KMS-11 (cell line): ENCODE measurements at regions not wholly inside any gene's neighbourhood (a gene's known extent, or its start where the extent isn't known, plus 50 kb on each side); places are given as distances from the start of the nearest gene placed in this dataset.

ENCODE experiments used
- H2AFZ ChIP-seq: fragments of 200-600 bp; sonication (generic); 2 replicates; pipeline ENCODE4 v1.6.1; 2016; ENCODE audit warnings: antibody characterized with exemption, mixed run types, low read depth
- H3K27ac ChIP-seq: fragments of 200-600 bp; sonication (generic); 2 replicates; pipeline ENCODE4 v1.6.1; 2016; ENCODE audit warnings: mild to moderate bottlenecking, mixed run types
- H3K27me3 ChIP-seq: fragments of 200-600 bp; sonication (generic); 2 replicates; pipeline ENCODE4 v1.6.1; 2017; ENCODE audit warnings: mild to moderate bottlenecking, low read depth, mixed run types, moderate library complexity; ENCODE audit not compliant: insufficient read depth
- H3K36me3 ChIP-seq: fragments of 200-600 bp; sonication (generic); 2 replicates; pipeline ENCODE4 v1.6.1; 2017; ENCODE audit warnings: mild to moderate bottlenecking, mixed run types; ENCODE audit not compliant: insufficient read depth
- H3K4me1 ChIP-seq: fragments of 200-600 bp; sonication (generic); 2 replicates; pipeline ENCODE4 v1.6.1; 2016; ENCODE audit warnings: mild to moderate bottlenecking, low read depth, mixed run types; ENCODE audit not compliant: poor library complexity, severe bottlenecking
- H3K4me2 ChIP-seq: fragments of 200-600 bp; sonication (generic); 2 replicates; pipeline ENCODE4 v1.7.0; 2016; ENCODE audit warnings: mild to moderate bottlenecking, mixed run types
- H3K4me3 ChIP-seq: fragments of 200-600 bp; sonication (generic); IDR thresholded peaks from 2 replicates; pipeline ENCODE4 v1.6.1; 2017; ENCODE audit warnings: low read depth, low read length, mixed read lengths; ENCODE audit not compliant: insufficient read depth
- H3K79me2 ChIP-seq: fragments of 200-600 bp; sonication (generic); 2 replicates; pipeline ENCODE4 v1.6.1; 2016; ENCODE audit warnings: low read depth, mixed run types; ENCODE audit not compliant: insufficient read depth
- H3K9ac ChIP-seq: fragments of 200-600 bp; sonication (generic); 2 replicates; pipeline ENCODE4 v1.6.1; 2016; ENCODE audit warnings: mild to moderate bottlenecking, mixed run types
- H4K20me1 ChIP-seq: fragments of 200-600 bp; sonication (generic); 2 replicates; pipeline ENCODE4 v1.6.1; 2016; ENCODE audit warnings: mild to moderate bottlenecking, mixed run types; ENCODE audit not compliant: insufficient read depth
- CTCF ChIP-seq: fragments of 200-600 bp; sonication (generic); conservative IDR thresholded peaks from 2 replicates; pipeline ENCODE4 v1.6.1; 2017; ENCODE audit warnings: low read depth, mild to moderate bottlenecking, antibody characterized with exemption, low read length, moderate library complexity, mixed read lengths

- H4K20me1 ChIP-seq = no peaks in the 10 kb centered on the region
- no peak for TF ChIP-seq CTCF
- H3K79me2 ChIP-seq = no peaks in the 10 kb centered on the region
- H3K36me3 ChIP-seq = no peaks in the 10 kb centered on the region
- no peaks in the 10 kb centered on the region for H3K27me3 ChIP-seq
- H3K27ac ChIP-seq = no peak overlapping the region
- no peaks in the 10 kb centered on the region for H3K4me1 ChIP-seq
- no peak overlapping the region for H3K9ac ChIP-seq
- no peak overlapping the region for H3K4me2 ChIP-seq
- H3K4me3 ChIP-seq = no peak overlapping the region
- H2AFZ ChIP-seq = no peak overlapping the region
Observed at GRCh38 chr2:123077101-123077500, 948.0 kb upstream of the CNTNAP5 start.

- Histone ChIP-seq H3K27ac (no peak overlapping the region), H3K4me2 (no peak overlapping the region)
Observed at GRCh38 chr2:123080331-123080730, 944.8 kb upstream of the CNTNAP5 start.

DNA sequence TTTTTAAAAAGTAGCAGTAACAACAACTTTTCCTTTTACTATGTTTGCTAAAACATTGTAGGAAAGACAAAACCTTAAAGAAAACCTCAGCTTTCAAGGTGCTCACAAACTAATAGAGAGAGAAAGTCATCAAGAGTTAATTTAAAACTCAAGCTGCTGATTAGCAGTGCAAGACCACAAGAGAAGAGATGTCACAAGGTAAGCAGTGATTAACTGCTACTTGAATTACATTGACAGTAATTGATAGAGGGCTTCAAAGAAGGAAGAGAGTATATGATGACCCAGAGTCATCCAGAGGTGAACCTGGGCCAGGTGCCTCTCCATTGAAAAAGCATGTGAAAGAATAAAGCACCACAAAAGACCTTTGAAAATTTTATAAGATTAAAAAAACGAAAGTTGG, 939.6 kb upstream of the CNTNAP5 start:
- Histone ChIP-seq H3K4me2 (no peak overlapping the region), H3K9ac (no peak overlapping the region), H3K36me3 (no peaks in the 10 kb centered on the region), H4K20me1 (no peaks in the 10 kb centered on the region), H3K4me1 (no peaks in the 10 kb centered on the region), H3K27me3 (no peaks in the 10 kb centered on the region), H3K4me3 (no peak overlapping the region), H3K79me2 (no peaks in the 10 kb centered on the region), H3K27ac (no peak overlapping the region), H2AFZ (no peak overlapping the region)
- no peak for TF ChIP-seq CTCF

More at GRCh38 chr2:123080331-123080730, 944.8 kb upstream of the CNTNAP5 start:
- Histone ChIP-seq H3K4me1 (no peaks in the 10 kb centered on the region), H4K20me1 (no peaks in the 10 kb centered on the region), H3K9ac (no peak overlapping the region), H2AFZ (no peak overlapping the region), H3K27me3 (no peaks in the 10 kb centered on the region), H3K36me3 (no peaks in the 10 kb centered on the region), H3K79me2 (no peaks in the 10 kb centered on the region), H3K4me3 (no peak overlapping the region)
- no peak for TF ChIP-seq CTCF

DNA sequence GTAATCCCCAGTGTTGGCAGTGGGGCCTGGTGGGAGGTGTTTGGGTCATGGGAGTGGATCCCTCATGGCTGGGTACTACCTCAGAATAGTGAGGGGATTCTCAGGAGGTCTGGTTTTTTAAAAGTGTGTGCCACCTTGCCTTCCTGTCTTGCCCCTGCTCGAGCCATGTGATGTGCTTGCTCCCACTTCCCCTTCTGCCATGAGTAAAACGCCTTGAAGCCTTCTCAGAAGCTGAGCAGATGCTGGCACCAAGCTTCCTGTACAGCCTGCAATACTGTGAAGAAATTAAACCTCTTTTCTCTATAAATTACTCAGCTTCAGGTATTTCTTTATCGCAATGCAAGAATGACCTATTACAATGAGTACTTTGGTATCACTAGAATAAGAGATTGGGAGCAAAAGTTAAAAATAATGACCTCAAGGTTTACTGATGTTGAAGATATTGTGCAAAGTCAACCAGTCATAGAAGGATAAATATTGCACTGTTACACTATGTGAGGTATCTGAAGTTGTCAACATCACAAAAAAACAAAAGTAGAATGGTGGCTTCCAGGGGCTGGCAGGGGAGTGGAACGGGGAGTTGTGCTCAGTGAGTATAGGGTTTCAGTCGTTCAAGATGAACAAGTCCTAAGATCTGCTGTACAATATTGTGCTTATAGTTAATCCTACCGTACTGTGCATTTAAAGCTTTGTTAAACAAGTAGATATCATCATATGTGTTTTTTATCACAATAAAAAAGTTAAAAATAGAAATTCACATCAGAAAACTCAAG, 938.3 kb upstream of the CNTNAP5 start:
- Histone ChIP-seq H3K36me3 (no peaks in the 10 kb centered on the region), H3K79me2 (no peaks in the 10 kb centered on the region), H3K4me2 (no peak overlapping the region), H3K4me1 (no peaks in the 10 kb centered on the region), H2AFZ (no peak overlapping the region), H3K4me3 (no peak overlapping the region), H3K9ac (no peak overlapping the region), H3K27ac (no peak overlapping the region), H3K27me3 (no peaks in the 10 kb centered on the region), H4K20me1 (no peaks in the 10 kb centered on the region)
- TF ChIP-seq CTCF = no peak
